ENCODE measurements at regions not wholly inside any gene's neighbourhood (a gene's known extent, or its start where the extent isn't known, plus 50 kb on each side); places are given as distances from the start of the nearest gene placed in this dataset.

GRCh38 chr6:104596091-104596490, 263.6 kb downstream of the HACE1 start (continued):
- TF ChIP-seq USF2 (IDR thresholded peaks at IDR 0.05; ENCODE audit: low read length) = no peak
- no peak for TF ChIP-seq EZH2 (IDR thresholded peaks at IDR 0.05; ENCODE audit: low read depth, low read length, severe bottlenecking)
- no peak for TF ChIP-seq KDM5A (IDR thresholded peaks at IDR 0.05; ENCODE audit: low read length)
- no peak for TF ChIP-seq ZNF274 (IDR thresholded peaks at IDR 0.05; ENCODE audit: borderline replicate concordance, extremely low read depth, low read length)
- no peak for TF ChIP-seq POU5F1 (IDR thresholded peaks at IDR 0.05; ENCODE audit: low read depth, low read length)
- TF ChIP-seq JUN (IDR thresholded peaks at IDR 0.05; ENCODE audit: low read depth, low read length) = no peak
- TF ChIP-seq PHF8 (conservative IDR thresholded peaks at IDR 0.05; ENCODE audit: low read depth, low read length) = no peak

All from H1 (cell line).